ENCODE measurements at regions not wholly inside any gene's neighbourhood (a gene's known extent, or its start where the extent isn't known, plus 50 kb on each side); places are given as distances from the start of the nearest gene placed in this dataset.

- no peak for DNase-seq (ENCODE audit: low read depth, low spot score)
Observed at GRCh38 chr14:39875028-39875427, 442.8 kb upstream of the FBXO33 start.

DNA sequence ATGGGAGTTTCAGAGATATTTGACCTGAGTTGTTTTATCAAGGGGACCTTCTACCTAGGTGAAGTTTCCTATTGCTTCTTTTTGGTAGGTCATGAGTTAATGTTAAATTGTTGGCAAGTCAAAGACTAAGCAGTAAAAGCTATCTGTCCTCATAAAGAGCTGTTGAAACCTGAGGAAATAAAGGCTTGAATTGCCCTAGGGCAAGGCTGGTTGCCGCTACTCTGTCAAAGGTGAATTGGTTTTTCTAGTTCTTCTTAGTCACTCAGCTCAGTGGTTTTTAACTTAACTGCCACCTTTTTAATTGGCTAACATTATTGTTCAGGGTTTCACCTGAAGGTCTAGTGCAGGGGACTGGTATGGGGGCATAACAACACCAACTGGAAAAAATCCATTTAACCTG, 441.6 kb upstream of the FBXO33 start:
- DNase-seq (ENCODE audit: low read depth, low spot score), result no peak

DNA sequence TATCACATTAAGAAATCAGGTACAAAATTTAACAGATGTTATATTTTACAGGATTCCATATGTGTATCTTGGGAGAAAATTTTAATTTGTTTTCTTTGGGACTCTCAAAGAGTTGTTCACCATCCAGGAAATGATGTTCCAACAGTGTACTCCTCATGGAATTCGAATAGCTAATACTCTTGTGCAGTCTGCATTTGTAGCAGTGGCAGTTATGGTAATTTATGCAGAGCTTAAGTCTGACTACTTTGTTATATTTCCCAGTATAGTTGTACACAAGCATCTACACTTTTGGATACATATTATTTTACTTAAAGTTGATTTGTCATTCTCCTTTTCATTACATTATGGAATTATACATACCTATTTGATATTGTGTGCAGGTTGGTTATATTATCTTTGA, 436.7 kb upstream of the FBXO33 start:
- DNase-seq (ENCODE audit: low read depth, low spot score), result no peak

- peak; percentile 47 for DNase-seq (ENCODE audit: low read depth, low spot score)
Observed at GRCh38 chr14:39868251-39868650, 436.0 kb upstream of the FBXO33 start.

- DNase-seq (ENCODE audit: low read depth, low spot score), result no peak
Observed at GRCh38 chr14:39863441-39863840, 431.2 kb upstream of the FBXO33 start.

DNA sequence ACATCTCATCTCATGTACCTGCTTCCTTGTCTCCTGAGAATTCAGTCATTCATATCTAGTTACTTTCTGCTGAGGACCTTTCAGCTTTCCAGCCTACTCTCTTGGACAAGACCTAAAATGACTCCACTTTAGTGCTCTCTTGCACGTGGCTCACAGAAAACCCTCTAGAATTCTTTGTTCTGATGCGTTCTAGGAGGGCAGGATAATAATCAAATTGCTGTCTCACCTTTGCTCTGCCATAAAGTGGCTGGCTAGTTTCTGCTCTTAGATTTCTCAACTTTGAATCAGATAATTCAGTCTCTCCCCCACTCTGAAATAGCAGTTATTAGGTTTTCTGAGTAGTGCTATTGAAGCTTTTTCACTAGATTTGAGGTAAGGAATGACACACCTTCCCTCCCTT, 429.5 kb upstream of the FBXO33 start:
- no peak for DNase-seq (ENCODE audit: low read depth, low spot score)

DNA sequence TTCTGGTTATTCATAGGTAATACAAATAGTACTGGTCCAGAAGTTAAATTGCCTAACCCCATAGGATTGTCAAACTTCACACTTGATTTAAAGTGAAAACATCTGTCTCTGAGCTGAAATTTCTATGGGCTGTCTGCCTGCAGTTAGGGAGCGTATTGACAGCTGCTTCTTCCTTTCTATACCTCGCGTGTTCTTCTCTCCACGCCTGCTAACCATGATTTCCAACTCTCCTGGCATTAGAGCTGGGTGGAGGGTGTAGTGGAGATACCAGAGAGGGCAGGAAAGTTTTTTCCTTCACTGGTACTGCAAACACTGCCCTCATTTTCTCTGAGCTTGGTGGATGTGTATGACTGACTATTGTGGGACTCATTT, 429.0 kb upstream of the FBXO33 start:
- no peak for DNase-seq (ENCODE audit: low read depth, low spot score)

GRCh38 chr14:39860596-39861228, 428.5 kb upstream of the FBXO33 start:
- no peak for DNase-seq (ENCODE audit: low read depth, low spot score)

GRCh38 chr14:39859314-39859713, 427.1 kb upstream of the FBXO33 start:
- DNase-seq (ENCODE audit: low read depth, low spot score), result no peak

DNA sequence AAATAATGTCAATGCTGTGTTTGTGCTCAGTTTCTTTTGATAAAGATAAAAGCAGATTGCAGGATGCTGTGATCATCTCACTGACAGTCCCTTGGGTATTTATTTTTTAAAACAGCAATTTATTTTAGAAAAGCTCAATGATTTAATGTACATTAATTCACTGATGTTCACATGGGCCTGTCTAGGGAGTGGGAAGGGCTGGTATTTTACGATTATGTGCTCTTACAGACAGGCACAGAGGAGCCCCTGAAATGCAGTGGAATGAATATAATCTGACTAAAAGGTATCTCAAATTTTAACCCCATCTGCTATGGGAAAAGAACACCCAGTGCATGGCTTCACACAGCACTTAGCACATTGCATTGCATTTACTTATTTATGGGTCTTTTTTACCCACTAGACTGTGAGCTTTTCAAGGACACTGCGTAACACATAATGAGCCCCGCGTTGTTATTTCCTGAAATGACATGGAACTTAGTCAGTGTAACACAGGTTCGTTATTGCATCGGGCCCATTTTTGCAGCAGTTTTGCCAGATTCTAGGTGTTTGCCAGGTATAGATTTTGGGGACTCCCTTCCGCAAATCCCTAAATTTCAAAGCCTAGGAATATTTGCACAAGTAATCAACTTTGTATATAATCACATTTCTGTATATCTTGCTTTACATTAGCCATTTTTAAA, 425.3 kb upstream of the FBXO33 start:
- DNase-seq (ENCODE audit: low read depth, low spot score), result no peak

DNA sequence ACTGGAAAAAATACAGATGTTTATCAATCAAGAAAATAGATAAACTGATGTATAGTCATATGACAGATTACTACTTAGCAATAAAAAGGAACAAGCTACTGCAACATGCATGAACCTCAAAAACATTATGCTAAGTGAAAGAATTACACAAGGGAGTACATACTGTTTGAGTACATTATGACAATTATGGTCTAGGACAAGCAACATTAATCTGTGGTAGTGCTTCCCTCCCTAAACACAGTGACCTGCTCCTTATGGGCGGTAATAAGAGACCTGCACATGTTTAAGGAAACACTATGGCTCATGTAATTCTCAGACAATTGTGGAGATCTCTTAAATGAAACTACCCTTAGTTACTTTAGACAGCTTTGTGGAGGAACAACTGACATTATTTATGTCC, 421.2 kb upstream of the FBXO33 start:
- no peak for DNase-seq (ENCODE audit: low read depth, low spot score)

DNA sequence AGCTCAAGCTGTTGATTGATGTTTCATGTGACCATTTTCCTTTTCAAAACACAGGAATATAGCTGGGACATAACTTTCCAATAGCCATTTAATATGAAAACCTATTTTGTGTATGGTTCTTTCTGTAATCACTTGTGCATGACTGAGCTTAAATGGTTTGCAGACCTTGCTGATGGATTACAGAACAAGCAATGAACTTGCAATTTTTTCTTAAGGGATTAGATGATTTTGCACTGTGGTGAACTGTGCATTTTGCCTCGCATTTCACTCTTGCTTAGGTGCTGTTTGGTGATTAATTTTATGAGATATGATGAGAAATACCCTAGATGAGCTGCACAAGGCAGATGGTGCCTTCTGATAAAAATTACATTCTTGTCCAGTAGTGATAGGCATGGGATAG, 419.0 kb upstream of the FBXO33 start:
- no peak for DNase-seq (ENCODE audit: low read depth, low spot score)

DNA sequence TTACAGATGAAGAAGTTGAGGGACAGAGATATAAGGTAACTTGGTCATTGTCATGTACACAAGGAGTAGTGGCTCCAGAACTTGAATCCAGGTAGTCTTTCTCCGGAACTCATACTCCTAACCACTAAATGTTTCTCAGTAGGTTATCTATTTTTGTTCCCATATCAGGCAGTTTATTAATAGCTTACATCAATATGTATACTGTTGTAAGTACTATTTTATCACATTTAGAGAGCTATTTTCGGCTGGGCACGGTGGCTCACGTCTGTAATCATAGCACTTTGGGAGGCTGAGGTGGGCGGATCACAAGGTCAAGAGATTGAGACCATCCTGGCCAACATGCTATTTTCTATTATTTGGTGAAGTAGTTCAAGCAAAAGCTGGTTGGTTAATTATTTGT, 415.6 kb upstream of the FBXO33 start:
- no peak for DNase-seq (ENCODE audit: low read depth, low spot score)

DNA sequence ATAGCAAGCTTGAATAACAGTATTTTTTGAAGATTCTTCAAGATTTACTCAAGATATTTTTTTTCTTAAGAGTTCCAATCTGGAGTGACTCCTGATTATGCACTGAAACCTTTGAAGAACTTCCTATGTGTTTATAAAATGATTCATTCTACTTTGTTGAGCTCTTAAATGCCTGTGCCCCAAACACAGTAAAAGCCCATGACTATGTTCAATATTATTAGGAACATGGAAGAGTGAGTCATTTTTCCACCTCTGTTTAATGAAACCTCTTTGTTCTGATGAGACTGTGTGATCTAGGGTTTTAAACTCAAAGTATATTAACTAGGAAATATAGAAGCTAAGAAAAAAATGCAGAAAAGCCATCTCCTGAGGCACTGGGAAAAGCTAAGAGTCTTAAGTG, 415.0 kb upstream of the FBXO33 start:
- DNase-seq (ENCODE audit: low read depth, low spot score), result peak; percentile 46

- no peak for DNase-seq (ENCODE audit: low read depth, low spot score)
Observed at GRCh38 chr14:39843881-39844280, 411.6 kb upstream of the FBXO33 start.

DNA sequence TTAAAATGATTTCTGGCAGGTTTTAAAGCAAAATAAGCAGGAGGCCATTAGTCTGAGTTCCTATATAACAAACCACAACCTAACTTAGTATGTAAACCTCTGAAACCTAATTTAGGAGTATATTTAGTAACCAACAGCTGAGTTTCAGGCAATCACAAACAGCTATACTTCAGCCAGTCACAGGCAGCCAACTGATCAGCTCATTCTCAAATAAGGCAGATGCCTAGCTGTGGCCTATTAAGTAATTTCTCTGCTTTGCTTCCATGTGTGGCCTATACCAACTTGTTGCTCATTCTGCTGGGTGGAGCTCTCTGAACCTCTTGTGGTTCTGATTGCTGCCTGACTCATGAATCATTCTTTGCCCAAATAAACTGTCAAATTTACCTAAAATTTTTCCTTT, 408.9 kb upstream of the FBXO33 start:
- DNase-seq (ENCODE audit: low read depth, low spot score), result peak; percentile 51

DNA sequence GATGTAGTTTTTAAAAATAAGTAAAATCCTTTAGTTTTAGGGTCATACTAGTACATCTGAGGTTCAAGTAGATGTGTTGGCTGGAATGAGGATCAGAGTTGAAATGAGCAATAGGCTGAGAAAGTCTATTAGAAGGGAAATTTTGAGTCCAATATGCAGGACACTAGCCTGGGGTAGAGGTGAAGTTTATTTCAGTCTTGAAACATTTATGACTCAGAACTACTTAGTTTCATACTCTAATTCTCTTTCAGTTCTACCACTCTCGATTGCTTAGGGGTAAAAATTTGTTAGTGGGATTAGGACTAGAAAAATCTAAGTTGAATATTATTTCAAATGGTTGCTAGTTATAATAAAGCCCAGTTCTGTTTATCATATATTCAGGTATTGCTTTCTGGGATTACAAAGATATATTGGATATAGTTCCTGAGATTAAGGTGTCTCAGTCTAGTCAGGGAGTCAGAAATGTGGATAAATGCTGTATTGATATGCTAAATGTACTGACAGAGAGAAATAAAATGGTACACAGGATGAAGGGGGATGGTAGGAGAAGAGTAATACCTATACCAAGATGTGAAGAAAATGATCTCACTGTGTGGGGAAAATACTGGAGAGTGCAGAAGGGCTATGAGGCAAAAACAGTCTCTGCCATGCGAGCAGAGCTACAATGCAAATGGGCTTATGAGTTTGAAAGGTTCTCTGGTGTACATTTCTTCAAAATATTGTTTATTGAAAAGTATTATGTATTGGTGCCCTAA, 395.8 kb upstream of the FBXO33 start:
- no peak for DNase-seq (ENCODE audit: low read depth, low spot score)

- DNase-seq (ENCODE audit: low read depth, low spot score), result no peak
Observed at GRCh38 chr14:39812532-39813320, 380.5 kb upstream of the FBXO33 start.

DNA sequence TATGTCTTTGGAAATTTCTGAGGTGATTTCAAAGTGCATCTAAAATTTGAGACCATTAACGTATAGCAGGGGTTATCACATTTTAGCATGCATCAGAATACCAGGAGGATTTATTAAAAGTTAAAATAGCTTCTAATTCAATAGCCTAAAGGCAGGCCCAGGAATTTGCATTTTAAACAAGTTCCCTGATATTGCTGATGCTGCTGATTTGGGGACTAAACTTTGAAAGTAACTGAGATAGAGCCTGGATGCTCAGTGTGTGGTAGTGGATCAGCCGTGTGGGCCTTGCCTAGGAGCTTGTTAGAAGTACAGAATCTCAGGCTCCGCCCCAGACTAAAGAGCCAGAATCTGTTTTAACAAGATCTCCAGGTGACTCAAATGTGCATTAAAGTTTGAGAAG, 375.0 kb upstream of the FBXO33 start:
- no peak for DNase-seq (ENCODE audit: low read depth, low spot score)

DNA sequence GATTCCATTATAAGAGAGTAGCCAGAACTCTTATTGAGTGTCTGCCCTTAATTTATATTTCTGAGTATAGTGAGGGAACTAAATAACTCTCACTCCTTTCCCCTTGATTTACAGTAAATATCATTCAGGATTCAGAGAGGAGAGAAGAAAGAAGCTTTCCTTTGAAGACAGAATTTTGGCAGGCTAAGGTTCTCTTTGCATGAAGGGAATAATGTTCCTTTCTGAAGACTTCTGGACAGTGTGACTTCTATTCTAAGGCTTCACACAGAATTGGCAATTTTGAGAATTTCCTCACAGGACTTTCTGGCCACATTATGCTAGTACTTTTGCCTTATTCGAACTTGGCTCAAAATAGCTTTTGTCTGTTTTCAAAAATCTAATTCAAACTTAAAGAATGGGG, 352.2 kb upstream of the FBXO33 start:
- no peak for DNase-seq (ENCODE audit: low read depth, low spot score)

GRCh38 chr14:39781466-39781865, 349.2 kb upstream of the FBXO33 start:
- DNase-seq (ENCODE audit: low read depth, low spot score), result no peak

GRCh38 chr14:39773387-39774126, 341.3 kb upstream of the FBXO33 start:
- peak; percentile 67 for DNase-seq (ENCODE audit: low read depth, low spot score)
